SK-N-SH treated with all-trans-retinoic acid at 6 μM for 48 hours (cell line): ENCODE measurements at regions not wholly inside any gene's neighbourhood (a gene's known extent, or its start where the extent isn't known, plus 50 kb on each side); places are given as distances from the start of the nearest gene placed in this dataset.

Experiments used
- ATAC-seq: fragments of 200-7000 bp; cut with Tn5 transposase; 3 replicates; pipeline ENCODE4 v1.9.1; 2020; ENCODE audit warnings: mild to moderate bottlenecking, moderate library complexity
- BACH2 ChIP-seq: fragments of 250-450 bp; sonication (Bioruptor Pico); IDR thresholded peaks from 2 replicates; pipeline ENCODE4 v1.9.0; 2021; ENCODE audit warnings: mild to moderate bottlenecking, borderline replicate concordance
- CREB5 ChIP-seq: fragments of 250-450 bp; sonication (Bioruptor Pico); IDR thresholded peaks from 2 replicates; pipeline ENCODE4 v1.5.1; 2020; ENCODE audit warnings: low read depth, mild to moderate bottlenecking, moderate library complexity
- ESRRG ChIP-seq: fragments of 250-450 bp; sonication (Bioruptor Pico); IDR thresholded peaks from 2 replicates; pipeline ENCODE4 v1.6.1; 2021; ENCODE audit warnings: mild to moderate bottlenecking
- GLIS3 ChIP-seq: fragments of 250-450 bp; sonication (Bioruptor Pico); IDR thresholded peaks from 2 replicates; pipeline ENCODE4 v1.5.0; 2020; ENCODE audit warnings: mild to moderate bottlenecking, moderate library complexity
- ISL1 ChIP-seq: fragments of 250-450 bp; sonication (Bioruptor Pico); IDR thresholded peaks from 2 replicates; pipeline ENCODE4 v2.1.2; 2022; ENCODE audit warnings: mild to moderate bottlenecking, moderate library complexity
- OSR1 ChIP-seq: fragments of 250-450 bp; sonication (Bioruptor Pico); IDR thresholded peaks from 2 replicates; pipeline ENCODE4 v1.8.0; 2022; ENCODE audit warnings: moderate library complexity, mild to moderate bottlenecking, inconsistent platforms
- PPARA ChIP-seq: fragments of 250-450 bp; sonication (Bioruptor Pico); IDR thresholded peaks from 2 replicates; pipeline ENCODE4 v1.5.0; 2020; ENCODE audit warnings: mild to moderate bottlenecking, borderline replicate concordance
- RARB ChIP-seq: fragments of 250-450 bp; sonication (Bioruptor Pico); IDR thresholded peaks from 2 replicates; pipeline ENCODE4 v1.8.0; 2021; ENCODE audit warnings: mild to moderate bottlenecking, moderate library complexity
- SNAI2 ChIP-seq: fragments of 250-450 bp; sonication (Bioruptor Pico); IDR thresholded peaks from 2 replicates; pipeline ENCODE4 v1.5.0; 2020; ENCODE audit warnings: mild to moderate bottlenecking, moderate library complexity
- TCF4 ChIP-seq: fragments of 250-450 bp; sonication (Bioruptor Pico); IDR thresholded peaks from 2 replicates; pipeline ENCODE4 v1.8.0; 2021; ENCODE audit warnings: mild to moderate bottlenecking, moderate library complexity, borderline replicate concordance
- TOX ChIP-seq: fragments of 250-450 bp; sonication (Bioruptor Pico); IDR thresholded peaks from 2 replicates; pipeline ENCODE4 v1.8.0; 2021; ENCODE audit warnings: mild to moderate bottlenecking, moderate library complexity, borderline replicate concordance
- ZC3H10 ChIP-seq: fragments of 250-450 bp; sonication (Bioruptor Pico); IDR thresholded peaks from 2 replicates; pipeline ENCODE4 v1.5.1; 2021; ENCODE audit warnings: mild to moderate bottlenecking, moderate library complexity
- ZFP3 ChIP-seq: fragments of 250-450 bp; sonication (Bioruptor Pico); IDR thresholded peaks from 2 replicates; pipeline ENCODE4 v1.5.0; 2020; ENCODE audit warnings: mild to moderate bottlenecking, moderate library complexity
- ZFP30 ChIP-seq: fragments of 450-650 bp; formaldehyde crosslinking; IDR thresholded peaks from 2 replicates; pipeline ENCODE4 v1.5.0; 2022; ENCODE audit warnings: mild to moderate bottlenecking, moderate library complexity
- ZNF565 ChIP-seq: fragments of 450-650 bp; formaldehyde crosslinking; conservative IDR thresholded peaks from 2 replicates; pipeline ENCODE4 v1.5.0; 2020; ENCODE audit warnings: low read depth, mild to moderate bottlenecking, moderate library complexity
- ZNF70 ChIP-seq: fragments of 450-650 bp; formaldehyde crosslinking; IDR thresholded peaks from 2 replicates; pipeline ENCODE4 v1.5.0; 2020; ENCODE audit warnings: mild to moderate bottlenecking, moderate library complexity
- ZNF8 ChIP-seq: fragments of 450-650 bp; formaldehyde crosslinking; IDR thresholded peaks from 2 replicates; pipeline ENCODE4 v1.5.0; 2020; ENCODE audit warnings: mild to moderate bottlenecking, moderate library complexity
- TF ChIP-seq, protein P1 (sequence below): fragments of 250-450 bp; sonication (Bioruptor Pico); IDR thresholded peaks from 2 replicates; pipeline ENCODE4 v1.5.0; 2020; ENCODE audit warnings: mild to moderate bottlenecking, moderate library complexity
- TF ChIP-seq, protein P2 (sequence below): fragments of 250-450 bp; sonication (Bioruptor Pico); IDR thresholded peaks from 2 replicates; pipeline ENCODE4 v1.5.1; 2021; ENCODE audit warnings: mild to moderate bottlenecking, moderate library complexity
- TF ChIP-seq, protein P3 (sequence below): fragments of 250-450 bp; sonication (Bioruptor Pico); IDR thresholded peaks from 2 replicates; pipeline ENCODE4 v1.8.0; 2021; ENCODE audit warnings: low read depth, mild to moderate bottlenecking, moderate library complexity, borderline replicate concordance
- TF ChIP-seq, protein P4 (sequence below): fragments of 250-450 bp; sonication (Bioruptor Pico); IDR thresholded peaks from 2 replicates; pipeline ENCODE4 v1.8.0; 2020; ENCODE audit warnings: mild to moderate bottlenecking, moderate library complexity, borderline replicate concordance

DNA sequence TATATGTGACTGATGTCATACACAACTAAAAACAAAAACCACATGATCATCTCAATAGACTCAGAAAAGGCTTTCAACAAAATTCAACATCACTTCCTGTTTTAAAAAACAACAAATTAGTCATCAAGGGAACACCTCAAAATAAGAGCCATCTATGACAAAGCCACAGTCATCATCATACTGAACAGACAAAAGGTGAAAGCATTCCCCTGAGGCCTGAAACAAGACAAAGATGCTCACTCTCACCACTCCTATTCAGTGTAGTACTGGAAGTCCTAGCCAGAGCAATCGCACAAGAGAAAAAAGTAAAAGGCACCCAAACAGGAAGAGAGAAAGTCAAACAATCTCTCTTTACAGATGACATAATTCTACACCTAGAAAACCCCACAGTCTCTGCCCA, 893.5 kb upstream of the EDIL3 start:
- TF ChIP-seq TCF4 (no peak), CREB5 (CRISPR knock-in tag) (no peak), RARB (CRISPR knock-in tag) (no peak), GLIS3 (CRISPR knock-in tag) (no peak), OSR1 (CRISPR knock-in tag) (no peak)
- ATAC-seq = no peak

DNA sequence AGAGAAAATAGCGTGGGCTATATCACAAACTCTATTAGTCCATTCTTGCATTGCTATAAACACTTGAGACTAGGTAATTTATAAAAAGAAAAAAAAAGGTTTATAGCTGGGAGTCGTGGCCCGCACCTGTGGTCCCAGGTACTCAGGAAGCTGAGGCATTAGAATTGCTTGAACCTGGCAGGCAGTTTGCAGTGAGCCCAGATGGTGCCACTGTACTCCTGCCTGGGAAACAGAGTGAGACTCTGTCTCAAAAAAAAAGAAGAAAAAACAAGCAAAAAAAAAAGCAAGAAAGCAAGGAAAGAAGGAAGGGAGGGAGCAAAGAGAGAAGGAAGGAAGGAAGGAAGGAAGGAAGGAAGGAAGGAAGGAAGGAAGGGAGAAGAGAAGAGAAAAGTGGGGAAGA, 904.2 kb upstream of the EDIL3 start:
- TF ChIP-seq ZFP3 (CRISPR knock-in tag) = no peak
- TF ChIP-seq, protein P1, sequence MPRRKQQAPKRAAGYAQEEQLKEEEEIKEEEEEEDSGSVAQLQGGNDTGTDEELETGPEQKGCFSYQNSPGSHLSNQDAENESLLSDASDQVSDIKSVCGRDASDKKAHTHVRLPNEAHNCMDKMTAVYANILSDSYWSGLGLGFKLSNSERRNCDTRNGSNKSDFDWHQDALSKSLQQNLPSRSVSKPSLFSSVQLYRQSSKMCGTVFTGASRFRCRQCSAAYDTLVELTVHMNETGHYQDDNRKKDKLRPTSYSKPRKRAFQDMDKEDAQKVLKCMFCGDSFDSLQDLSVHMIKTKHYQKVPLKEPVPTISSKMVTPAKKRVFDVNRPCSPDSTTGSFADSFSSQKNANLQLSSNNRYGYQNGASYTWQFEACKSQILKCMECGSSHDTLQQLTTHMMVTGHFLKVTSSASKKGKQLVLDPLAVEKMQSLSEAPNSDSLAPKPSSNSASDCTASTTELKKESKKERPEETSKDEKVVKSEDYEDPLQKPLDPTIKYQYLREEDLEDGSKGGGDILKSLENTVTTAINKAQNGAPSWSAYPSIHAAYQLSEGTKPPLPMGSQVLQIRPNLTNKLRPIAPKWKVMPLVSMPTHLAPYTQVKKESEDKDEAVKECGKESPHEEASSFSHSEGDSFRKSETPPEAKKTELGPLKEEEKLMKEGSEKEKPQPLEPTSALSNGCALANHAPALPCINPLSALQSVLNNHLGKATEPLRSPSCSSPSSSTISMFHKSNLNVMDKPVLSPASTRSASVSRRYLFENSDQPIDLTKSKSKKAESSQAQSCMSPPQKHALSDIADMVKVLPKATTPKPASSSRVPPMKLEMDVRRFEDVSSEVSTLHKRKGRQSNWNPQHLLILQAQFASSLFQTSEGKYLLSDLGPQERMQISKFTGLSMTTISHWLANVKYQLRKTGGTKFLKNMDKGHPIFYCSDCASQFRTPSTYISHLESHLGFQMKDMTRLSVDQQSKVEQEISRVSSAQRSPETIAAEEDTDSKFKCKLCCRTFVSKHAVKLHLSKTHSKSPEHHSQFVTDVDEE (CRISPR knock-in tag) = no peak
- TF ChIP-seq OSR1 (CRISPR knock-in tag) = no peak
- no peak for TF ChIP-seq CREB5 (CRISPR knock-in tag)
- TF ChIP-seq PPARA (CRISPR knock-in tag) = no peak
- no peak for TF ChIP-seq ZC3H10
- no peak for TF ChIP-seq GLIS3 (CRISPR knock-in tag)
- TF ChIP-seq ESRRG (CRISPR knock-in tag) = no peak
- TF ChIP-seq ISL1 = no peak
- no peak for TF ChIP-seq BACH2 (CRISPR knock-in tag)
- no peak for TF ChIP-seq ZNF565 (CRISPR knock-in tag)
- TF ChIP-seq, protein P2, sequence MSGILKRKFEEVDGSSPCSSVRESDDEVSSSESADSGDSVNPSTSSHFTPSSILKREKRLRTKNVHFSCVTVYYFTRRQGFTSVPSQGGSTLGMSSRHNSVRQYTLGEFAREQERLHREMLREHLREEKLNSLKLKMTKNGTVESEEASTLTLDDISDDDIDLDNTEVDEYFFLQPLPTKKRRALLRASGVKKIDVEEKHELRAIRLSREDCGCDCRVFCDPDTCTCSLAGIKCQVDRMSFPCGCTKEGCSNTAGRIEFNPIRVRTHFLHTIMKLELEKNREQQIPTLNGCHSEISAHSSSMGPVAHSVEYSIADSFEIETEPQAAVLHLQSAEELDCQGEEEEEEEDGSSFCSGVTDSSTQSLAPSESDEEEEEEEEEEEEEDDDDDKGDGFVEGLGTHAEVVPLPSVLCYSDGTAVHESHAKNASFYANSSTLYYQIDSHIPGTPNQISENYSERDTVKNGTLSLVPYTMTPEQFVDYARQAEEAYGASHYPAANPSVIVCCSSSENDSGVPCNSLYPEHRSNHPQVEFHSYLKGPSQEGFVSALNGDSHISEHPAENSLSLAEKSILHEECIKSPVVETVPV (CRISPR knock-in tag) = no peak
- TF ChIP-seq, protein P3, sequence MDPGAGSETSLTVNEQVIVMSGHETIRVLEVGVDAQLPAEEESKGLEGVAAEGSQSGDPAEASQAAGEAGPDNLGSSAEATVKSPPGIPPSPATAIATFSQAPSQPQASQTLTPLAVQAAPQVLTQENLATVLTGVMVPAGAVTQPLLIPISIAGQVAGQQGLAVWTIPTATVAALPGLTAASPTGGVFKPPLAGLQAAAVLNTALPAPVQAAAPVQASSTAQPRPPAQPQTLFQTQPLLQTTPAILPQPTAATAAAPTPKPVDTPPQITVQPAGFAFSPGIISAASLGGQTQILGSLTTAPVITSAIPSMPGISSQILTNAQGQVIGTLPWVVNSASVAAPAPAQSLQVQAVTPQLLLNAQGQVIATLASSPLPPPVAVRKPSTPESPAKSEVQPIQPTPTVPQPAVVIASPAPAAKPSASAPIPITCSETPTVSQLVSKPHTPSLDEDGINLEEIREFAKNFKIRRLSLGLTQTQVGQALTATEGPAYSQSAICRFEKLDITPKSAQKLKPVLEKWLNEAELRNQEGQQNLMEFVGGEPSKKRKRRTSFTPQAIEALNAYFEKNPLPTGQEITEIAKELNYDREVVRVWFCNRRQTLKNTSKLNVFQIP (CRISPR knock-in tag) = no peak
- no peak for TF ChIP-seq RARB (CRISPR knock-in tag)
- TF ChIP-seq, protein P4, sequence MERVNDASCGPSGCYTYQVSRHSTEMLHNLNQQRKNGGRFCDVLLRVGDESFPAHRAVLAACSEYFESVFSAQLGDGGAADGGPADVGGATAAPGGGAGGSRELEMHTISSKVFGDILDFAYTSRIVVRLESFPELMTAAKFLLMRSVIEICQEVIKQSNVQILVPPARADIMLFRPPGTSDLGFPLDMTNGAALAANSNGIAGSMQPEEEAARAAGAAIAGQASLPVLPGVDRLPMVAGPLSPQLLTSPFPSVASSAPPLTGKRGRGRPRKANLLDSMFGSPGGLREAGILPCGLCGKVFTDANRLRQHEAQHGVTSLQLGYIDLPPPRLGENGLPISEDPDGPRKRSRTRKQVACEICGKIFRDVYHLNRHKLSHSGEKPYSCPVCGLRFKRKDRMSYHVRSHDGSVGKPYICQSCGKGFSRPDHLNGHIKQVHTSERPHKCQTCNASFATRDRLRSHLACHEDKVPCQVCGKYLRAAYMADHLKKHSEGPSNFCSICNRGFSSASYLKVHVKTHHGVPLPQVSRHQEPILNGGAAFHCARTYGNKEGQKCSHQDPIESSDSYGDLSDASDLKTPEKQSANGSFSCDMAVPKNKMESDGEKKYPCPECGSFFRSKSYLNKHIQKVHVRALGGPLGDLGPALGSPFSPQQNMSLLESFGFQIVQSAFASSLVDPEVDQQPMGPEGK = no peak
- no peak for TF ChIP-seq ZNF8 (CRISPR knock-in tag)
- no peak for TF ChIP-seq SNAI2
- no peak for TF ChIP-seq ZFP30 (CRISPR knock-in tag)
- TF ChIP-seq ZNF70 (CRISPR knock-in tag) = no peak
- TF ChIP-seq TOX (CRISPR knock-in tag) = no peak
- no peak for ATAC-seq
